NCI-H2107 treated with DMSO at 0.1 percent for 48 hours (cell line): ENCODE measurements at regions not wholly inside any gene's neighbourhood (a gene's known extent, or its start where the extent isn't known, plus 50 kb on each side); places are given as distances from the start of the nearest gene placed in this dataset.
A peak's percentile ranks its signal among the peaks of the same experiment; 100 is the strongest.

Experiments used
- DNase-seq: peaks from one replicate; lab custom pipeline; 2025; ENCODE audit not compliant: unreplicated experiment; lab: John Stamatoyannopoulos, UW

- peak; percentile 85 for DNase-seq
Measured at GRCh38 chr6:97563529-97563928, 280.5 kb upstream of the MMS22L start.

DNA sequence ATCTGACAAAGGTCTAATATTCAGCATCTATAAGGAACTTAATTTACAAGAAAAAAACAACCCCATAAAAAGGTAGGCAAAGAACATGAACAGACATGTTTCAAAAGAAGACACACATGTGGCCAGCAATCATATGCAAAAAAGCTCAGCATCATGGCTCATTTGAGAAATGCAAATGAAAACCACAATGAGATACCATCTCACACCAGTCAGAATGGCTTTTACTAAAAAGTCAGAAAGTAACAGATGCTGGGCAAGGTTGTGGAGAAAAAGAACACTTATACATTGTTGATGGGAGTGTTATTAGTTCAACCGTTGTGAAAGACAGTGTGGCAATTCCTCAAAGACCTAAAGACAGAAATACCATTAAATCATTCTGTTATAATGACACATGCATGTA is 289.9 kb upstream of the MMS22L start:
- no peak for DNase-seq

GRCh38 chr6:97586344-97586743 is 303.3 kb upstream of the MMS22L start:
- DNase-seq: no peak

DNA sequence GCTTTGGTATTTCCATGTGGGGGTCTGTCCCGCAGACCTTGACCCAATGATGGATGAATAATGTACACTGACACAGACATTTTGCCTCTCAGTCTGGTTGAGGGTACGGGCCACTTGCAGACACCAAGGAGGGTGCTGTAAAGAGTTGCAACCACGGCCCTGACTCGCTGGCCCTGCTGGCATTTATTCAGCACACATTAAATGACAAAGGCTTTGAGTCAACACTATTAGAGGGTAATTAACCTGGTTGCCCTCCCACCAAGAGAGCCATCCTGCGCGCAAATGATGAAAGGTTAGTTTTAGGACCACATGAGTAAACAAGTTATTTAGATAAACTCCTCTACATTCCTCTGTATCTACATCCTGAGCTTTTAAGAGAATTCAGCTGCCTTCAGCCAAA is 308.9 kb upstream of the MMS22L start:
- DNase-seq: no peak

DNA sequence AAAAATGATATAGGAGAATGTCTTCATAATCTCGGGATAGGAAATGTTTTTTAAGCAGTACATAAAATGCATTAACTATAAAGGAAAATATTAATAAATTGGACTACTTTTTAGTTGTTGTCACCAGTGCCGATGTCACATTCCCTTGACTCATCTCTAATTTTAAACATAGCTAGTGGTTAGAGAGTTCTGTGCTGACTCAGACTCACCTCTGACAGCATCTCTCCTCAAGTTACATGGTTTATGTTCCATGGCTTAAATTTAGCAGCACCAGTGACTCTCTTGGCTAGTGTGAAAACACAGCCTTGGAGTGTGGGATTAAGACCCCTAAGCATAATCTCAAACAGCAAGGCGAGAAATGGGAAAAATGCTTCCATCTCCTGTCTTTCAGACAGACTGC is 311.8 kb upstream of the MMS22L start:
- peak; percentile 15 for DNase-seq

- no peak for DNase-seq
Measured at GRCh38 chr6:97621111-97621510, 338.1 kb upstream of the MMS22L start.

DNA sequence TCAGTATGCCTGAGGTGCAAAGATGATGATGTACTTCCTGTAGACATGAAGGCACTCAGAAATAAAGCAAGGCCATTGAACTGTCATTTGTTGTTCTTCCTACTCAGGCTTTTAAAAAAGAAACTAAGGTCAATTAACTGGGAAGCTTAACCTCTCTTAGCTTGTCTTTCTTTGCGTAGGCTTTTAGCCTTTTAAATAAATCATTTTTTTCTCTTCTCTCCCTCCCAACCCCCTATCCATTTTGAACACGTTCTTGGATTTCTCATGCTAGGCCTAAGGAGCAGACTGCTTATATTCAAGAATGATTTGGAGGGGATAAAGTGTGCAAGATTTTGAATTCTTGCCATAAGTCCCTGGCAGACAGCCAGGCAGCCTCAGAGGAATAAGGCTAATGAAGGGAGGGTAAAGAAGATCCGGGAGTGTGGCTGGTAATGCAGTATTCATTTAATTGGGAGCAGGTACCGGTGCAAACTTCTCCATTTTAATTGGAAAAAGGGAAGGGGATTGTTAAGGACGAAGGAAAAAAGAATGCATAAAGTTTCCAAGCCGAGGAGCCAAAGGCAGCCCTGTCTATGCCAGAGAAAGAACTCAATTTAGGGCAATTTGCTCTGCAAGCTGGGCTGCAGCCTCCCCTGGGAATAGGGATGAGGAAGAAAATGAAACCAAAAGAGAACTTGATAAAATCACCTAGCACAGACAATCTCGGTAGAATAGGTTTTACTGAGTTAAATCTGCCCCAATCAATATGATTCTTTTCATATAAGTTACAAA is 343.8 kb upstream of the MMS22L start:
- peak; percentile 74 for DNase-seq

DNA sequence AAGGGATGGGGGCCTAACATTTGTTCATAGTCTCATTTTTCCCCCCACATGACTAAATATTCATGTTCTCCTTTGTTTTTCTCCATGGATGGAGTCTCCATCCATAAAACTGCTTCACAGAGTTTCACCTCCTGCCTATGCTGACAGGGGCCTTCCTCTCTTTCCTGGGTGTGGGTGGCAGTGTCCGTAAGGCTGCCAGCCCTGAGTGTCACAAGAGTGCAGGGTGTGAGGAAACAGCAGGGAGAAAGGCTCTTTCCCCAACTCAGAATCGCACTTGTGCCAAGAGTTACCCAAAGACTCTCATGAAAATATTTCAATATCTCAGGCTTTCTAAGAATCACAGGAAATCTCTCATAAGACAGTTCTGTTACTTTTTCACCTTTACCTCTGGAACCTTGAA is 346.2 kb upstream of the MMS22L start:
- DNase-seq: no peak

- DNase-seq: no peak
Measured at GRCh38 chr6:97630604-97631003, 347.6 kb upstream of the MMS22L start.

DNA sequence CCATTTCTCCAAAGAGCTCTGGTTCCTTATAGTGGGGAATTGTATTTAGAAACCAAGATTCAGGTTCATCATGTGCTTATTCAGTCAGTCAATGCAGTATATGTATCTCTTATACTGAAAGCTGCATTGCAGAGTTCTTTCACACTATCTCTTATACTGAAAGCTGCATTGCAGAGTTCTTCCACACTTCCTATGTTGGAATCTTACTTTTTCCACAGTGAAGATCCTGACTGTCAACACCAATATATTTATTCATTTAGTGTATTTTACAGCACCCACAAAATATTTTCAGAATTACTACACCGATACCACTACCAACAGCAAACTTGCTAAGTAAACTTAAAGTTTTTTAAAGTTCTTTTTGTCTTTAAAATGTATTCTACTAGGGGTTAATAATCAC is 349.3 kb upstream of the MMS22L start:
- DNase-seq: no peak

DNA sequence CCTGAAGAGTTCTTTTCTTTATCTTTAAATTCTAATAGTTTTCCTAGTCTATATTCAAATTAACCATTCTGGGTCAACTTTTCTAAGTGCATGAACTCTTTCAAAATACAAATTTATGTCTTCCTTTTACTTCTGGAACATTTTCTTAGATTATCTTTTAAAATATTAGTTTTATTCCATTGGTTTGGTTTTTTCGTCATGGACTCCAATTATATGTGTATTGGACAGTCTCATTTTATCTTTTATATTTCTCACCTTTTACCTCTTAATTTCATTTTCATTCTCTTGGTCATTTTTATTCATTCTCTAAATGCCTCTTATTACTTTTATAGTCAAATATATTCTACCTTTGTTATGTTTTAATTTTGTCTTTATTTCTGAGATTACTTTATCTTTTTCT is 356.7 kb upstream of the MMS22L start:
- DNase-seq: no peak

DNA sequence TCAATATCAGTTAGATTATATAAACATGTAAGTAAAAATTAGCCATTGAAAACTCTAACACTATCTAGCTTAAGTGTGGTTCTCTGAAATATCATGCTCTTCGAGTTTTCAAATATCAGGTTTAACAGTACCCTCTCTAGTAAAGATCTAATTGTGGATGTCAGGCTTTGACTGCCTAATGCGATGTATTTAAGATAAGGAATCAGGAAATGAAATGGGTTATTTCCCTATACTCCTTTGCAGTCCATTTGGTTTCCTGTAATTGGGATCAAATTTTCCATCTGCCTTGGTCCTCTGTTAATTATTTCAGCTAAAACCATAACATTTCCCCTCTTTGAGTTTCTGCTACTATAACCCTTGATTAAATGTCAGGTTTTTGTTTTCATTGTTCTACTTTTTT is 361.3 kb upstream of the MMS22L start:
- no peak for DNase-seq

GRCh38 chr6:97645757-97646156 is 362.7 kb upstream of the MMS22L start:
- DNase-seq: no peak

DNA sequence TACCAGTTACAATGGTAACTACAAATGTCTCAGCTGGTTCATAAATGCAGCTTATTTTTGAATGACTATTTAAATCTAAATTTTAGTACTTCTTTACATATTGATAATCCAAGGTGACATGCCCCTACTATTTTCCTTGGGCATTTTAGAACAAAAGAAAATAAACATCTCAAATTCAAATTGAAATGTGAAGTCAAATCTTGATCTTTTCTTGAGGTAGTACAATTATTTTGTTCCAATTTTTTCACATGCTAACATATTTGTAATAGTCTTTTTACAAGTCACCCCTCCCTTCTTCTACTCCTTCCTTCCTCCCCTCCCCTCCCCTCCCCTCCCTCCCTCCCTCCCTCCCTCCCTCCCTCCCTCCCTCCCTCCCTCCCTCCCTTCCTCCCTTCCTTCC is 370.1 kb upstream of the MMS22L start:
- no peak for DNase-seq

- no peak for DNase-seq
Measured at GRCh38 chr6:97653517-97653916, 370.5 kb upstream of the MMS22L start.

- no peak for DNase-seq
Measured at GRCh38 chr6:97654674-97655073, 371.7 kb upstream of the MMS22L start.

- DNase-seq: no peak
Measured at GRCh38 chr6:97656236-97656635, 373.2 kb upstream of the MMS22L start.

DNA sequence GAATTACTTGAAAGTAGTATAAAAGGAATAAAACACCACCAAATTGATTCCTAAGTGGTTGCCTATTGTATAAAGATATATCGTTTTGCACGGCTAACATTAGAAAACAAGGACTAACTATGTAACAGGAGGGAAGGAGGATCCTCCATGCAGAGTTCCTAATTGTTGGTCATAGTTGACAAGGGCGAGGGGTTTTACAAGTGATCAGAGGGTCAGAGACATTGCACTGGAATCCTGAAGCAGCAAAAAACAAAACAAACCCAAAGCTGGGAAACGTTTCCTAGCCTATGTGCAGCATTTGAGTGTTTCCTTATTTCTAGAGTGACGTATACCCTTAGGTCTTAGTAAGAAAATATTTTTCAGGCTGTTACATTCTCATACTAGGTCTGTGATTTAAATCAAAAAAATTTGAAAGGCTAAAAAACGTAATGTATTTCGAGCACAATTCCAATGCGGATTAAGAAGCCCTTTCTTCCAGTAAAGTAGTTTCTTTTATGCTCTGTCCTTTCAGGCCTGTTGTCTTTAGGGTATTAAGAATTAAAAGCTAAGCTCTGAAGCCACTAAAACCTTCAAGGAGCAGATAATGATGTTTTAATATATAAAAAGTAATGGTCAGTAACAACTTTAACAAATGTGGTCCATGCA is 373.8 kb upstream of the MMS22L start:
- DNase-seq: no peak

GRCh38 chr6:97658090-97658489 is 375.1 kb upstream of the MMS22L start:
- no peak for DNase-seq

- DNase-seq: no peak
Measured at GRCh38 chr6:97663252-97663651, 380.2 kb upstream of the MMS22L start.

DNA sequence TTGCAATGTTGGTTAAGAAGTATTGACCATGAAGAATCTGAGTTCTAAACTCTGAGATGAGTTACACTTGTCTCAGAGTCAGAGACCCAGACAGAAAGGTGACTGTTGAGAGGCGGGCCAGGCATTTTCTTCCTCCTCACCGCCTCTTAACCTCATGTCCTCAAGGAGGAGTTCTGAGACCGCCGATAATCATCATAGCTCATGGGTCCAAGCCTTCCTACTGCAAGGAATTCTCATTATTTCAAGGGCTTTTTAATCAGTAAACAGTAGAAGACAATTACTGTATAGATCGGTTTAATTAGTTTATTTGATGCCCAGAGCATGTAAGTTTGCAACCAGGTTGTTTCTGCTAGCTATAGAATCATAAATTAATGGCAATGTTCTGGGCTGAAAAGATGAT is 382.4 kb upstream of the MMS22L start:
- no peak for DNase-seq

DNA sequence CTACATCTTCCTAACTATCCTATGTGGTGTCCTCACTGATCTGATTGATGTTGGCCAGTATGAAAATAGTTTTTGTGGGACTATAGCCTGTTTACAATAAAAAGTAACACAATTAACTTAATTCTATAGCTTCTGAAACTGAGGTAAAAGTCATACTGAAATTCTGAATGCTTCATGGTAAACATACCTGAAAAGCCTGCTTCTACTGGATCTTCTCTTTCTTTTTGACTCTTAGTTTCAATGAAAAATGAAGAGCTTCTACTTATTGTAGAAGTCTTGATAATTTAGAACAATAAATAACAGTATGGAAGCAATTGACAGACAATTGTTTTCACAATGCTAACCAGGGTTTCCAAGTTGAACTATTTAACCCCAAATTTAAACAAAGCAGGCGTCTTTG is 383.9 kb upstream of the MMS22L start:
- no peak for DNase-seq

GRCh38 chr6:97668716-97669115 is 385.7 kb upstream of the MMS22L start:
- no peak for DNase-seq
